ENCODE measurements at regions not wholly inside any gene's neighbourhood (a gene's known extent, or its start where the extent isn't known, plus 50 kb on each side); places are given as distances from the start of the nearest gene placed in this dataset.

DNA sequence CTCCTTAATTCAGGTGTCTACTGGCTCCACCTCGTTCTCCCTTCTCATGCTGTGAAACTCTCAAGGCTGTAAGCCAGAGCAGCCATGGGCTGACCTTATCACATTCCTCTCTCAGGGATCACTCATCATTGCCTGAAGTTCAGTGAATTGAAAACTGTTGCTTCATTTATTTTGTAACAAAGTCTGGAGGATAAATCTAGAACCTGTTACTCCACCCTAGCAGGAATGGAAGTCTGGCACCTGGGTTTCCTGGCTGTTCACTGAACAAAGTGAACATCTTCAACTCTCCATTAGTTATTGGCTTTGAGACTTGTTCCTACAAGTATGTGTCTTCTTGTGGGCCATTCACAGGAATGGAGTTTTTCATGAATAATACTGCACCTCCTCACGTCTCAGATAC lies 584.1 kb downstream of the PTPRU start:
- FAIRE-seq, result no peak
- no peak for DNase-seq (ENCODE audit: insufficient read length, low spot score)
- TF ChIP-seq, protein P1, sequence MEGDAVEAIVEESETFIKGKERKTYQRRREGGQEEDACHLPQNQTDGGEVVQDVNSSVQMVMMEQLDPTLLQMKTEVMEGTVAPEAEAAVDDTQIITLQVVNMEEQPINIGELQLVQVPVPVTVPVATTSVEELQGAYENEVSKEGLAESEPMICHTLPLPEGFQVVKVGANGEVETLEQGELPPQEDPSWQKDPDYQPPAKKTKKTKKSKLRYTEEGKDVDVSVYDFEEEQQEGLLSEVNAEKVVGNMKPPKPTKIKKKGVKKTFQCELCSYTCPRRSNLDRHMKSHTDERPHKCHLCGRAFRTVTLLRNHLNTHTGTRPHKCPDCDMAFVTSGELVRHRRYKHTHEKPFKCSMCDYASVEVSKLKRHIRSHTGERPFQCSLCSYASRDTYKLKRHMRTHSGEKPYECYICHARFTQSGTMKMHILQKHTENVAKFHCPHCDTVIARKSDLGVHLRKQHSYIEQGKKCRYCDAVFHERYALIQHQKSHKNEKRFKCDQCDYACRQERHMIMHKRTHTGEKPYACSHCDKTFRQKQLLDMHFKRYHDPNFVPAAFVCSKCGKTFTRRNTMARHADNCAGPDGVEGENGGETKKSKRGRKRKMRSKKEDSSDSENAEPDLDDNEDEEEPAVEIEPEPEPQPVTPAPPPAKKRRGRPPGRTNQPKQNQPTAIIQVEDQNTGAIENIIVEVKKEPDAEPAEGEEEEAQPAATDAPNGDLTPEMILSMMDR (IDR thresholded peaks at IDR 0.05; ENCODE audit: insufficient read depth, missing control alignments), result no peak

DNA sequence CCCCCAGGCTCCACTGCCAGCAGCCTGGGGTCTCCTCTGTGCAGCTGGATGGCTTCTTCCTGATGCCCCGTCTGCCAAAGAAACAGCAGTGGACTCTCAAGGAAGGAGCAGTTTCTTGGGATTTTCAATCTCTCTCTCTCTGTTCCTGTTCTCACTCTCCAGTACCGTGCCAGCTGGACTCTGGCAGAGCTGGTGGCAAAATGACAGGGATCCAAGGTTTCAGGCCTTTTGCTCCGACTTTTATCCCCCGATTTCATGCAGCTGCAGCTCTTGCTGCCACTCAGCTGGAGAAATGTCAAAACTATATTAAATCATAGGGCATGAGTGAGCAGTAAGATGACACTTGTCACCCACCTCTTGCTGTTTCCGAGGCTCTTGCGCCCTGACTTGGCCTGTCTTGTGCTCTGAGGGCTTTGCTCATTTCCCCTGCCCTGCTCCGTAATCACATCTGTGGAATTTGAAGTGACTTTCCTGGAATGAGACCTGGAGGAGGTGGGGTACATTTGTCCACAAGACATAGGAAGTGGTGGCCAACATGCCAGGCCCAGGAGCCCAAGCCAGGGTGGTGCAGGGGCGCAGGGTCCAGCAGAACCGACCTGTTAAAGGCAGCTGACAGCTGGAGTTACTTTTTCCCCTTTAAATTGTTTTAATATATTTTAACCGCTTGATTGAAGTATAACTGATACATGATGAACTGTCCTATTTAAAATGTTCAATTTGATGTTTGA lies 576.2 kb downstream of the PTPRU start:
- DNase-seq (ENCODE audit: insufficient read length, low spot score) (no peak), FAIRE-seq (no peak)
- TF ChIP-seq, protein P1 (IDR thresholded peaks at IDR 0.05; ENCODE audit: insufficient read depth, missing control alignments), result no peak

DNA sequence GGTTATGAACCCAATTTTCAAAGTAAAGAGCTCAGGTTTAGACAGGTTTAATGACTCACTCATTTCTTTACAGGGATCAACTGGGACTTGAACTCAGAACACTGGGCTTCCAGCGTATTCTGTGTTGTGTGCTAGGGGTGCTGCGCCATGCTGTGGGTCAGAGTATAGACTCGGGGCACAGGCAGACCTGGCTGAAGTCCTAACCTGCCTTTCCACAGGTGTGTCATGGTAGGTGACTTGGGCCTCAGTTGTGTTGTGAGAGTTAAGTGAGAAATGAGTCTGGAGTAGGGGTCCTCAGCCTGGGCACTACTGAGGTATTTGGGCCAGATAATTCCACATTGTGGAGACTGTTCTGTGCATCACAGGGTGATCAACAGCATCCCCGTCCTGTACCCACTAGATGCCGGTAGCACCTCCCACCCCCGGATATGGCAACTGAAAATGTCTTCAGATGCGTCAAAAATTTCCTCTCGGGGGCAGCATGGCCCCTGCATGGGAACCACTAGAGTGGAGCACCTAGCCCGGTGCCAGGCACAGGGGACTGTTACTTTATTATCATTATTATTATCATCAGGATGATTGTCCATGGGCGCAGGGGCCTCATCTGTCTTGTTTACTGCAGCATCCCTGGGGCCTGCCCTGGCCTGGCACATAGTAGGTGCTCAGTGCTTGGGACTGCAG lies 575.5 kb downstream of the PTPRU start:
- no peak for DNase-seq (ENCODE audit: insufficient read length, low spot score)
- TF ChIP-seq, protein P1 (IDR thresholded peaks at IDR 0.05; ENCODE audit: insufficient read depth, missing control alignments), result no peak
- FAIRE-seq, result no peak

DNA sequence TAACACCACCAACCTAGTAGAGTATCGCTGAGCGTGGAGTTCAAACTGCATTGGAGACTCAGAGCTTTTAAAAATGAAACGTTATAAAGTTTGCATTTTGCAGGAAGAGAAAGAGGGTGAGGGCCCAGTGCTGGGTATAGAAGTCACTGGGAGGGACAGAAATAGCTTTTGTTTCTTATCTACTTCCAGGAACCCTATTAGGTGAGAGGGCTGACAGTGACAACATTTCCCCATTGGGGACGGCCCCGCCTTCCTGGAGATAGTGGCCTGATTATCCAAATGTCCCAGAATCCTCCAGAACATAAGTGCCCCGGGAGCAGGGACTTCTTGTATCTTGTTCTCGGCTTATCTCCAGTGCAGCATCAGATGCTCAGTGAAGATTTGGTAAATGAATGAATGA lies 574.9 kb downstream of the PTPRU start:
- FAIRE-seq (no peak), DNase-seq (ENCODE audit: insufficient read length, low spot score) (no peak)
- TF ChIP-seq, protein P1 (IDR thresholded peaks at IDR 0.05; ENCODE audit: insufficient read depth, missing control alignments), result no peak

DNA sequence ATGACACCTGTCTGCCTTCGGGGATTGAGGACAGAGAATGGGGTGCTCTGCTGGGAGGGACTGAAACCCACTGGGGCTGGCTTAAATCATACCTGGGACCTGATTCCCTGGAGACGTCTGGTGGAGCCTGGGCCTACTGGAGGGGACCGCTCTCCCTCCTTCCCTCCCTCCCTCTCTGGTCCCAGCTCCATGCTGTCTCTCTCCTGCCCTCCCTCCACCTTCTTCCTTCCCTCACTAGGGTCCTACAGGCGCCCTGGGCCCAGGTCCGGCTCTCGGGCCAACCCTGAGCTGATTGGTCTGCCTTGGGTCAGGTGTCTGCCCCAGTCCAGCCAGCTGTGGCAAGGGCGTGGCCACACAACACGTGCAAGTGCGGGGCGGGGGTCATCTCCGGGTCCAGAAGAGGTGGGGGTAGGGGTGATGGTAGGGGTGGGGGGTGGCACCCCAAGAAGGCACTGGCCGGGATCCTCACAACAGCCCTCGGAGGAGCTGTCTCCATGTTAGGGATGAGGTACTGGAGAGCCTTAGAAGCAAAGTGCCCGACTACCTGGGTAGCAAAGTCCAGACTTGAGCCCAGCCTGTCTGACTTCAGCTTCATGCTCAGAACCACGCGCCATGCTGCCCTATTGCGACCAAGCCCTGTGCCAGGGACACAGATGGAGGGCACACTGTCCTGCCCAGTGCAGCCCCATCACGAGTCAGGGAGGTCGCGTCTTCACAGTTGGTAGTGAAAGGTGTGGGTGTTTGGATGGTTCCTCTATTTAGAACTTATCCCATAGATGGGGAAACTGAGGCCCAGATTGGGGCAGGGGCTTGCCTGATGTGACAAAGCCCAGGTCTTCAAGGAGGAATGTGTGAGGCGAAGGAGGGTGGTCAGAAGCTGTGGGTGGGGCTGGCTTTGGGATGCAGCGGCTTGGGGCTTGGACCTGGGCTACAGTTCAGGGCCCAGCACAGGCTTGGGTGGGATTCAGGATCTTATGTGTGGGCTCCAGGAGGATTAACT lies 574.1 kb downstream of the PTPRU start:
- FAIRE-seq (no peak), DNase-seq (ENCODE audit: insufficient read length, low spot score) (no peak)
- TF ChIP-seq, protein P1 (IDR thresholded peaks at IDR 0.05; ENCODE audit: insufficient read depth, missing control alignments), result no peak

DNA sequence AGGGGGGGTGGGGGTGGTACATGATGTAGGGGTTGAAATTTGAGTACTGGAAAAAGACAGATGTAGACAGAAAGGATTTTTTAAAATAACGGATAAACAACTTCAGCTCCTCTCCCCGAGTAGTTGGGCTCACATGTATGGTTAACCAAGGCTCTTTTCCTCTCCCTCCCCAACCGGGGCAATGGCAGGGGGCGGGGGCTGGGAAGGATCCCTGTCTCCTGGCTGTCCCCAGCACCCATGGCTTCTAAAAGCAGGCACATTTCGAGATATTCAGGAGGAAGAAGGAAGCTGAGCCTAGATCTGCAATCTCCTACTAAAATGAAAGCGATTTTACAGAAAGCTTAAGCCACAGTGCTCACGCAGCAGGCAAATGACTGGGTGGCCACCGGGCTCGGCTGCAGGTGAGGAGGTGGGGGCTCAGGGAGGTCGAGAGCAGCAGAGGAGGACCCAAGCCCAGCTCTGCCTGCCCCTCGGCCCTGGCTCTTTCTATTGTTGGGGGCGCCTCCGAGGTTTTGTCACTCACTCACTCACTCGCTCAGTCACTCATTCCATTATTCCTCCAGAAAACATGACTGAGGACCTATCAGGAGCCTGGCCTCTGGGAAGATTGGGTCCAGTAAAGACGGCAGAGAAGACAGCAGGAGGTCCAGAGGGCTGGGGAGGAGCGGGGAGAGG lies 573.3 kb downstream of the PTPRU start:
- DNase-seq (ENCODE audit: insufficient read length, low spot score) (no peak), FAIRE-seq (no peak)

More for the DNA sequence above, 573.3 kb downstream of the PTPRU start:
- TF ChIP-seq, protein P1 (IDR thresholded peaks at IDR 0.05; ENCODE audit: insufficient read depth, missing control alignments), result no peak

All from D721Med (cell line).